ENCODE measurements at regions not wholly inside any gene's neighbourhood (a gene's known extent, or its start where the extent isn't known, plus 50 kb on each side); places are given as distances from the start of the nearest gene placed in this dataset.

DNA sequence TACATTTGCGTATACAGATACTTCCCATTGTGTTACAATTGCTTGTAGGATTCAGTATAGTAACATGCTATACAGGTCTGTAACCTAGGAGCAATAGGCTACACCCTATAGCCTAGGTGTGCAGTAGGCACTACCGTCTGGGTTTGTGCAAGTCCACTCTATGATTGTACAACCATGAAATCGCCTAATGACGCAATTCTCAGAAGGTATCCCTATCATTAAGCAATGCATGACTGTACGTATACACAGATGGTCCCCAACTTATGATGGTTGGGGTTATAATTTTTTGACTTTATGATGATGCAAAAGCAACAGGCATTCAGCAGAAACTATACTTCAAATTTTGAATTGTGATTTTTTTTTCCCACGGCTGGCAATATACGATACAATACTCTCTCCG is 458.2 kb upstream of the NOX3 start:
- no peak overlapping the region for H3K9ac ChIP-seq (ENCODE audit: low read depth in 1 of 2, low read length in 2 of 2)
- H3K36me3 ChIP-seq (ENCODE audit: control insufficient read depth in 1 of 2, insufficient read depth in 2 of 2, low read length in 2 of 2), result no peaks in the 10 kb centered on the region
- H3K4me3 ChIP-seq (ENCODE audit: low read depth in 1 of 2, low read length in 2 of 2), result no peak overlapping the region
- peaks cover 0 to 4% of the 10 kb centered on the region in 2 donors for H3K9me3 ChIP-seq (ENCODE audit: control insufficient read depth in 1 of 2, low read length in 2 of 2)
- no peaks in the 10 kb centered on the region for H3K4me1 ChIP-seq (ENCODE audit: control insufficient read depth in 1 of 2, insufficient read depth in 2 of 2, low read length in 2 of 2)
- H3K27me3 ChIP-seq (ENCODE audit: control insufficient read depth in 1 of 2, insufficient read depth in 2 of 2, low read length in 2 of 2), result no peaks in the 10 kb centered on the region
- no peak overlapping the region for H3K27ac ChIP-seq (ENCODE audit: low read depth, low read length)

DNA sequence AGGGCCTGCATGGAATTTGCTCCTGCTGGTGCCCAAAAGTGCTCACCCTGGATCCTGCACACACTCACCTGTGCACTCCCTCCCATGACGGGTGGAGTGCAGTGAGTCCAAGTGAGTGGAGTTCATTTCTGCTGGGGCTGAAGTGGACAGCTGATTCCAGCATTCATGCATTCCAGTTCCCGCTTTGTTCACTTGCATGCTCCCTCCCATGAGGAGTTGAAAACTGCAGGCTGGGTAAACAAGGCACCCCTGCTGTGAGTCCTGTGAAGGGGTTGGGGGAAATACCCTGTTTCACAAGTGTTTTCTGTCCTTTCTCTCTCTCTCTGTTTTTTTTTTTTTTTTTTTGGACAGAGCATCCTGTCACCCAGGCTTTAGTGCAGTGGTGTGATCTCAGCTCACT is 454.1 kb upstream of the NOX3 start:
- peaks cover 0 to 4% of the 10 kb centered on the region in 2 donors for H3K9me3 ChIP-seq (ENCODE audit: control insufficient read depth in 1 of 2, low read length in 2 of 2)
- H3K4me1 ChIP-seq (ENCODE audit: control insufficient read depth in 1 of 2, insufficient read depth in 2 of 2, low read length in 2 of 2), result no peaks in the 10 kb centered on the region
- no peaks in the 10 kb centered on the region for H3K36me3 ChIP-seq (ENCODE audit: control insufficient read depth in 1 of 2, insufficient read depth in 2 of 2, low read length in 2 of 2)
- H3K9ac ChIP-seq (ENCODE audit: low read depth in 1 of 2, low read length in 2 of 2), result no peak overlapping the region
- no peaks in the 10 kb centered on the region for H3K27me3 ChIP-seq (ENCODE audit: control insufficient read depth in 1 of 2, insufficient read depth in 2 of 2, low read length in 2 of 2)
- no peak overlapping the region for H3K4me3 ChIP-seq (ENCODE audit: low read depth in 1 of 2, low read length in 2 of 2)
- no peak overlapping the region for H3K27ac ChIP-seq (ENCODE audit: low read depth, low read length)

DNA sequence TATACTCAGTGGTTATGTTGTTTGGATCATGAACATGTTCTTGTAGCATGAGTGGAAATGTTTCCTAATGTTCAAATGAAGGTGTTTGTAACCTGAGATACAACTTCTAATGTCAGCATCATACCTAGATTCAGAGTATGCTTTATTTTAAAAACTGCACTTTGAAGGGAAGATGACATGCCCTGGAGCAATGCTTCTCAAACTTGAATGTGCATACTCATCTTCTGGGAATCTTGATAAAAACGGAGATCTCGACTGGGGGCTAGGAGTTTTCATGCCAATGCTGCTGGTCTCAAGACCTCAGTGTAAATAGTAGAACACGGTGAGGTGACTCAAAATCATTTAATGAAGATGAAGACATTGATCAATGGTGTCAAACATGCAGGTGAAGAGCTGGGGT is 440.0 kb upstream of the NOX3 start:
- H3K9me3 ChIP-seq (ENCODE audit: control insufficient read depth in 1 of 2, low read length in 2 of 2), result no peaks in the 10 kb centered on the region
- no peaks in the 10 kb centered on the region for H3K27me3 ChIP-seq (ENCODE audit: control insufficient read depth in 1 of 2, insufficient read depth in 2 of 2, low read length in 2 of 2)
- H3K4me1 ChIP-seq (ENCODE audit: control insufficient read depth in 1 of 2, insufficient read depth in 2 of 2, low read length in 2 of 2), result no peaks in the 10 kb centered on the region
- H3K9ac ChIP-seq (ENCODE audit: low read depth in 1 of 2, low read length in 2 of 2), result no peak overlapping the region
- no peaks in the 10 kb centered on the region for H3K36me3 ChIP-seq (ENCODE audit: control insufficient read depth in 1 of 2, insufficient read depth in 2 of 2, low read length in 2 of 2)
- no peak overlapping the region for H3K4me3 ChIP-seq (ENCODE audit: low read depth in 1 of 2, low read length in 2 of 2)
- no peak overlapping the region for H3K27ac ChIP-seq (ENCODE audit: low read depth, low read length)

DNA sequence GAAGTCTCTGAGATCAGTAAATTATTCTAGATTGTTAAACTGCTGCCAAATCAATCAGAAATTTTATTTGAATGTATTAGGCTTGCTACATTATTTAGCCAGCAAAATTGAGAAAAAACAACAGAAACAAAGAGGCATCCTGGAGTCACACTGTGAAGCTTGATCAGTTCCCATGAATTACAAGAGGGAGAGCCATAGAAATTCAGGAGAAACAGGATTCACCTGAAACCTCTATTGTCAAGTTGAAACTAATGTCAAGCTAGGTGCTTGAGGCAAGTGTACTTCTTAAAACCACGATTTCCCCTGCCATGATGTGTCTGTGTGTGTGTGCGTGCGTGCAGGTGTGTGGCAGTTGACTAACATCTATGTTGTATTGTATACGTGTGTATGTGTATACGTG is 439.1 kb upstream of the NOX3 start:
- H3K9ac ChIP-seq (ENCODE audit: low read depth in 1 of 2, low read length in 2 of 2), result no peak overlapping the region
- H3K27ac ChIP-seq (ENCODE audit: low read depth, low read length), result no peak overlapping the region
- H3K27me3 ChIP-seq (ENCODE audit: control insufficient read depth in 1 of 2, insufficient read depth in 2 of 2, low read length in 2 of 2), result no peaks in the 10 kb centered on the region
- no peaks in the 10 kb centered on the region for H3K36me3 ChIP-seq (ENCODE audit: control insufficient read depth in 1 of 2, insufficient read depth in 2 of 2, low read length in 2 of 2)
- no peaks in the 10 kb centered on the region for H3K4me1 ChIP-seq (ENCODE audit: control insufficient read depth in 1 of 2, insufficient read depth in 2 of 2, low read length in 2 of 2)
- no peak overlapping the region for H3K4me3 ChIP-seq (ENCODE audit: low read depth in 1 of 2, low read length in 2 of 2)
- H3K9me3 ChIP-seq (ENCODE audit: control insufficient read depth in 1 of 2, low read length in 2 of 2), result no peaks in the 10 kb centered on the region

DNA sequence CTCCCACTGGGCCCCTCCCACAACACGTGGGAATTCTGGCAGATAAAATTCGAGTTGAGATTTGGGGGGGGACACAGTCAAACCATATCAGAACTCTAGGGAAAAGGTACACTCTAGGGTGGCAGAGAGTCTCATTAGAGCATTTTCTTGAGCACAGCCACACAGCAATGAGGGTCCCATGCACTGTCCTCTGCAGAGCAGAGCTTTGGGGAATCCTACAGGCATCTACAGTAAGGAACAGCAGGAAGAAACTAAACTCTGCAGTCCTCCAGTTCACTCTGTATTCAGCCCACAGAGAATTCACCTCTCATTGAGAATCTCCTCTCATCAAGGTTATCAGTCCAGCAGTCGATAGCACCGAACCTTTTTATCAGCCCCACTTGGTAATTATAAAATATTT is 438.6 kb upstream of the NOX3 start:
- Histone ChIP-seq H3K36me3 (ENCODE audit: control insufficient read depth in 1 of 2, insufficient read depth in 2 of 2, low read length in 2 of 2) (no peaks in the 10 kb centered on the region), H3K9ac (ENCODE audit: low read depth in 1 of 2, low read length in 2 of 2) (no peak overlapping the region)

DNA sequence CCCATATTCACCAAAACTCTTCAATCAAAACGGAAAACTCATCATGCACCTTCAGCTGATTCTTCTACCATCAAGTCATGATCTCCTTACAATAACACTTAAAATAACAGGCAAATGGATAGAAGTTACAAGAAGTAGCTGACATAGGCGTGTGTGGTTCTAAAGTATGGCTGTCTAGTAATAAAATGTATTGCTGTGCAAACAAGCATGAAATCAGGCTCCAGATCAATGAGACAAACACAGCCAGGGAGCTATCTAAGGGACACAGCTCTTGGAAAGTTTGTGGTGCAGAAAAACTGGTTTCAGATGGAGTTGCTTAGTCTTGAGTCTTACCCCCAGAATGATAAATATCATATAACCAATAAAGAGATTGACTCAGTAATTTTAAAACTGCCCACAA is 434.8 kb upstream of the NOX3 start:
- Histone ChIP-seq H3K9me3 (ENCODE audit: control insufficient read depth in 1 of 2, low read length in 2 of 2) (no peaks in the 10 kb centered on the region), H3K4me3 (ENCODE audit: low read depth in 1 of 2, low read length in 2 of 2) (no peak overlapping the region), H3K9ac (ENCODE audit: low read depth in 1 of 2, low read length in 2 of 2) (no peak overlapping the region), H3K4me1 (ENCODE audit: control insufficient read depth in 1 of 2, insufficient read depth in 2 of 2, low read length in 2 of 2) (no peaks in the 10 kb centered on the region), H3K36me3 (ENCODE audit: control insufficient read depth in 1 of 2, insufficient read depth in 2 of 2, low read length in 2 of 2) (no peaks in the 10 kb centered on the region), H3K27me3 (ENCODE audit: control insufficient read depth in 1 of 2, insufficient read depth in 2 of 2, low read length in 2 of 2) (no peaks in the 10 kb centered on the region), H3K27ac (ENCODE audit: low read depth, low read length) (no peak overlapping the region)

More for the DNA sequence above, 438.6 kb upstream of the NOX3 start:
- Histone ChIP-seq H3K4me1 (ENCODE audit: control insufficient read depth in 1 of 2, insufficient read depth in 2 of 2, low read length in 2 of 2) (no peaks in the 10 kb centered on the region), H3K27ac (ENCODE audit: low read depth, low read length) (no peak overlapping the region), H3K4me3 (ENCODE audit: low read depth in 1 of 2, low read length in 2 of 2) (no peak overlapping the region), H3K27me3 (ENCODE audit: control insufficient read depth in 1 of 2, insufficient read depth in 2 of 2, low read length in 2 of 2) (no peaks in the 10 kb centered on the region), H3K9me3 (ENCODE audit: control insufficient read depth in 1 of 2, low read length in 2 of 2) (no peaks in the 10 kb centered on the region)

DNA sequence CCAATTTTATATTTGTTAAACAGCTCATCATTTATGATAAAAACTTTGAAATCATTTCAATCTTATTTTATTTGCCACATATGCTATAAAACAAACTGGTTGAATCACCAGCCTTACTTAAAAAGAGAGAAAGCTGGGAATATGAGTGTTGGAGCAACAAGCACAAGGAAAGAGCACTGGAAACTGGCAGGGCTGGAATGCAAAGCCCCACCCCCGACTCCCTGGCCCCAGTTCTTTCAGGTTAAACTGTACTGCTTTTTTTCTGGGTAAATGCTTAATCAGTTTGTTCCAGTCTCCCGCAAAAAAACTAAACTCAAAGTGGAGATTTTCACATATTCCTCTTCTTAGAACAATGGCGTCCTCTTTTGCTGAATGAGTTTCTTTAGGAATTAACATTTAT is 433.8 kb upstream of the NOX3 start:
- no peaks in the 10 kb centered on the region for H3K27me3 ChIP-seq (ENCODE audit: control insufficient read depth in 1 of 2, insufficient read depth in 2 of 2, low read length in 2 of 2)
- no peaks in the 10 kb centered on the region for H3K4me1 ChIP-seq (ENCODE audit: control insufficient read depth in 1 of 2, insufficient read depth in 2 of 2, low read length in 2 of 2)
- no peaks in the 10 kb centered on the region for H3K36me3 ChIP-seq (ENCODE audit: control insufficient read depth in 1 of 2, insufficient read depth in 2 of 2, low read length in 2 of 2)
- no peak overlapping the region for H3K9ac ChIP-seq (ENCODE audit: low read depth in 1 of 2, low read length in 2 of 2)
- H3K27ac ChIP-seq (ENCODE audit: low read depth, low read length), result no peak overlapping the region
- H3K4me3 ChIP-seq (ENCODE audit: low read depth in 1 of 2, low read length in 2 of 2), result no peak overlapping the region
- no peaks in the 10 kb centered on the region for H3K9me3 ChIP-seq (ENCODE audit: control insufficient read depth in 1 of 2, low read length in 2 of 2)

DNA sequence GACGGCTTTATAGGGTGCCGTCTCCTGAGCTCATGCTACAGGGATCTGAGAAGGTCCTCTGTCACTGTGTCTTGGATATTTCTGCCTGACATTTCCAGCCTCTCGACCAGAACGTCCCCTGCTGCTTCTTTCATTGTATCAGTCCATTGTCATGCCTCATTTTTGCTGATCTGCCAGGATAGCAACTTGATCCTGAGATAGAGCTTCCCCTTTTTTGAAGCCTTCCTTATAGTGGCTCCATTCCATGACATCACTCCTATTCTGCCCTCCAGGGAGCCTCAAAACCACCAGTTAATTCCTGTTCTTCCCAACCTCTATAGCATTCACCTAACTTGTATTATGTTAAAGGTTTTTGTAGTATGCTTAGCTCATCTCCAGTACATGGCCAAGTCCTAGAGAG is 431.8 kb upstream of the NOX3 start:
- Histone ChIP-seq H3K36me3 (ENCODE audit: control insufficient read depth in 1 of 2, insufficient read depth in 2 of 2, low read length in 2 of 2) (no peaks in the 10 kb centered on the region), H3K4me1 (ENCODE audit: control insufficient read depth in 1 of 2, insufficient read depth in 2 of 2, low read length in 2 of 2) (peaks cover 0 to 6% of the 10 kb centered on the region in 2 donors), H3K9me3 (ENCODE audit: control insufficient read depth in 1 of 2, low read length in 2 of 2) (no peaks in the 10 kb centered on the region), H3K27ac (ENCODE audit: low read depth, low read length) (no peak overlapping the region), H3K27me3 (ENCODE audit: control insufficient read depth in 1 of 2, insufficient read depth in 2 of 2, low read length in 2 of 2) (no peaks in the 10 kb centered on the region), H3K9ac (ENCODE audit: low read depth in 1 of 2, low read length in 2 of 2) (no peak overlapping the region), H3K4me3 (ENCODE audit: low read depth in 1 of 2, low read length in 2 of 2) (no peak overlapping the region)

DNA sequence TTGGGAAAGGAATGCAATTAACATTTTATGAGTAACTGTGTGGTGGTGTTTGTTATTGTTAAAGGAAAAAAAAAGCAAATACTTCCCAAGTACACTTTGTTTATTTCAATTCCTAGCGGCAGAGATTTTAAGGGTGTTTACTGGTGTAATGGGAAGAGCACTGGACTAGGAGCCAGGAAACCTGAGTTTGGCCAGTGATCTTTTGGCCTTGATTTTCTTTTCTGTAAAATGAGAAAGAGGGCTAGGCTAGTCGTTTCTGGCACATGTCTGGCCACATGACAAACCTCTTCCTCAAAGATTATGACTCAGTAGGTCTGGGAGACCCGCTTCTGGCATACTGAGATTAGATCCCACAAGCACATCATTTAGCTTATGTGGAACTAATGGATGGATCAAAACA is 428.1 kb upstream of the NOX3 start:
- Histone ChIP-seq H3K9ac (ENCODE audit: low read depth in 1 of 2, low read length in 2 of 2) (no peak overlapping the region), H3K9me3 (ENCODE audit: control insufficient read depth in 1 of 2, low read length in 2 of 2) (no peaks in the 10 kb centered on the region), H3K4me3 (ENCODE audit: low read depth in 1 of 2, low read length in 2 of 2) (no peak overlapping the region), H3K27me3 (ENCODE audit: control insufficient read depth in 1 of 2, insufficient read depth in 2 of 2, low read length in 2 of 2) (no peaks in the 10 kb centered on the region), H3K4me1 (ENCODE audit: control insufficient read depth in 1 of 2, insufficient read depth in 2 of 2, low read length in 2 of 2) (peaks cover 0 to 9% of the 10 kb centered on the region in 2 donors), H3K36me3 (ENCODE audit: control insufficient read depth in 1 of 2, insufficient read depth in 2 of 2, low read length in 2 of 2) (no peaks in the 10 kb centered on the region), H3K27ac (ENCODE audit: low read depth, low read length) (no peak overlapping the region)

DNA sequence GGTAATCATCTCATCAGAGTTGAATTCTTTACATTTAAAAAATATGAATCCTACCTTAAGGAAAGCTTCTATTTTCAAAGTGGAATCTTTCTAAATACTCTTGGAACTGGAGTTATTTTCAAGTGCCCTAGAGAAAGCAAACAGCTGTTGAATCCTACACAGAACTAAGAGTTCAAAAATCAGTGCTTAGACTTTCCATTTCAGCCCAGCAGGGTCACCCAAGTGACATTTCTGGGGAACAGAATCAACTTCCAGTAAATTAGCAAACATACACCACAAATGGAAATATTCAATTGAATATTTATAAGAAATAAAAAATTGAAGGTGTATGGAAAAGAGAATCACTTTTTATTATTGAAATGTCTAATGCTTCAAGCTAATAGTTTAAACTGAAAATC is 427.7 kb upstream of the NOX3 start:
- no peaks in the 10 kb centered on the region for H3K27me3 ChIP-seq (ENCODE audit: control insufficient read depth in 1 of 2, insufficient read depth in 2 of 2, low read length in 2 of 2)
- no peak overlapping the region for H3K27ac ChIP-seq (ENCODE audit: low read depth, low read length)
- no peak overlapping the region for H3K9ac ChIP-seq (ENCODE audit: low read depth in 1 of 2, low read length in 2 of 2)
- no peak overlapping the region for H3K4me3 ChIP-seq (ENCODE audit: low read depth in 1 of 2, low read length in 2 of 2)
- peaks cover 0 to 9% of the 10 kb centered on the region in 2 donors for H3K4me1 ChIP-seq (ENCODE audit: control insufficient read depth in 1 of 2, insufficient read depth in 2 of 2, low read length in 2 of 2)
- H3K36me3 ChIP-seq (ENCODE audit: control insufficient read depth in 1 of 2, insufficient read depth in 2 of 2, low read length in 2 of 2), result no peaks in the 10 kb centered on the region
- no peaks in the 10 kb centered on the region for H3K9me3 ChIP-seq (ENCODE audit: control insufficient read depth in 1 of 2, low read length in 2 of 2)

Data from duodenal mucosa (tissue), 2 donors.